Hematopoietic multipotent progenitor cell treated with erythropoietin and hydrocortisone succinate and interleukin-3 and kit ligand, for 8 days (in vitro differentiated cells): ENCODE measurements at regions not wholly inside any gene's neighbourhood (a gene's known extent, or its start where the extent isn't known, plus 50 kb on each side); places are given as distances from the start of the nearest gene placed in this dataset.

Experiments used
- DNase-seq: peaks from one replicate; pipeline ENCODE4 v3.0.0-alpha.2; 2015

GRCh38 chr7:20952916-20953315 lies 166.2 kb upstream of the SP8 start:
- no peak for DNase-seq

GRCh38 chr7:20954711-20955619 lies 168.3 kb upstream of the SP8 start:
- DNase-seq = no peak

DNA sequence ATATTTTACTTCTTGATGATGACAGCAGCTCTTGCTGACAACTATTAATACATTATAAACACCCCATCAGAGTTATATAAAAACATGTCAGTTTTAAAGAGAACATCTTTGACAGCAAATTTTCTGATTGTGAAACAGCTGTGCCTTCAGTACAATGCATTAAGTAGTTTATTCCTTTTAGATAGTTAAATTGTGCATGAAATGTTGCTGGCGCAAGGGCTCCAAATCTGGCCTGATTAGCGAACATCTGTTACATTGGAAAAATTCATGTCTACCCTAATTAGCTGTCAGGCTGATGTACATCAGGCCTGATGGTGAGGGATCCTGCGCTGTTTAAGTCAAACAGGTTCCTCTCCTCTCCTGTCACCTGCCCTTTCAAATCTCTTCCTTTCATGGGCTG lies 171.9 kb upstream of the SP8 start:
- no peak for DNase-seq

- DNase-seq = no peak
These were observed 172.6 kb upstream of the SP8 start for GRCh38 chr7:20959281-20959680.

DNA sequence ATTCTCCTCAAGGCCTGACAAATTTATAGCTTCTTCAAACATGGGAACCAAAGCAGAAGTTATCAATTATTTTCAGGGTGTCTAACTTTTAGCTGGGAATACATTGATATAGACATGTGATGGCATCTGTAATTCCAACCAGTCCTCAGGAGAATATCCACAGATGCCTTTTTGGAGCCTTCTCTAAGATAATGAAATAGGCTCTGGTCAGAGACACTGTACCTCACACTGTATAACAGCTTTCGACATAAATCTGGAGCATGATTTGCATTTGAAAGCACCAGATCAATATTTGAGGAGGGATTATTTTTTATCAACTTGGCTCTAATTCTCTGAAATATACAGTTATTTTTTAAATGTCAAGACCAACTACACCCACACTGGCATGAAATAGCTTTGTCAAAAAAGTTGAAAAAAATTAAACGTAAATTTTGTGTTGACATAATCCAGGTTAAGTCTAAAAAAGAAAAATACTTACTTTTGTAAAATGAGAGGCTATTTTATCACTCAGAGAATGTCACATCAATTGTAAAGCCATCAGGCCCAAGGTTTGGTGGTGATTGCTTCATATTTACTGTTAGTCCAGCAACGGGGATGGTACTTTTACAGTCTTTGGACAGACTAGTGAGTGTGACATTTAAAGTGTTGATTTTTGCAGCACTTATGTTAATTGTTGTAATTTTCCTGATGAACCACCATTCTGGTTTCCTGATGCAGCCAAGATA lies 177.0 kb upstream of the SP8 start:
- DNase-seq = no peak

GRCh38 chr7:20964281-20964918 lies 177.7 kb upstream of the SP8 start:
- DNase-seq = no peak

- no peak for DNase-seq
These were observed 184.5 kb upstream of the SP8 start for GRCh38 chr7:20971219-20971618.

- no peak for DNase-seq
These were observed 193.5 kb upstream of the SP8 start for GRCh38 chr7:20980232-20980631.

DNA sequence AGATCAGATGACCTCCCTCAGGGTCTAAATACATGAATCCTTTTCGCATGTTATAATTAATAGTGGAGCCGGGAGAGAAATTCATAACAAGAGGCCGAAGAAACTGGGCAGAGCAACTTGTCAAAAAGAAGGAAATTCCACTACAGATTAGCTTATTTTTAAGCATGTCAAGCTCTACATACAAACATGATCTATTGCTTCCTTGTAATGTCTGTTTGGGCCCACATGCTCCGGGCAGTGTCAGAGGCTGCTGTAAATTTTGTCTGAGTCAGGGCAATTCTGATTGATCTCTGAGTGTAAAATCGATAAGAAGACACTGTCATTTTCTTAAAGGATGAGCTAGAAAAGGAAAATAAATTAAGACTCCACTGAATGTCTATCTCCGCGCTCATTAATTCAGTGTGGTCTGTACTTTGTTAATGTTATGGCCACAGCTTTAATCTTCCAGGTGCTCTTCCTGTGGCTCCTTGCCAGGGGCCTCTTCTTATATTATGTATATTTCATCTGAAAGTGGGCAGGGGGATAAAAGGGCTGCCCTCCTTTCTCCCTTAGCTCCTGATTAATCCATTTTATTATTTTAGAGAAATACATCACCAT lies 194.1 kb upstream of the SP8 start:
- no peak for DNase-seq

DNA sequence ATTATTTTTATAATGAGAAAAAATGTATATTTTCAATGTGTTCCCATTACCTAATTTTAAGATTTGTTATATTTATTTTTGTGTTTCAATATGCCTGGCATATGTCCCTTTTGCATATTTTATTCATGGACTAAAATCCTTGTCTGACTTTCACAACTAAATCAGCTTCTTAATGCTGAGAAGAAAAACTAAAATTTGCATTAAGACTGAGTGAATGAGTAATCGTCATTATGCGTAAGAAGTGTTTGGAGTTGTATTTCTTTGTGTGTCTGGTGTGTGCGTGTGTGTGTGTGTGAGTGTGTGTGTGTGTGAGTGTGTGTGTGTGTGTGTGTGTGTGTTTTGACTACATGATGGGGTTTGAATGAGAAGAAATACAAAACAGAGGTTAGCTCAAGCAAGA lies 201.7 kb upstream of the SP8 start:
- no peak for DNase-seq

- DNase-seq = no peak
These were observed 204.9 kb upstream of the SP8 start for GRCh38 chr7:20991544-20991943.

DNA sequence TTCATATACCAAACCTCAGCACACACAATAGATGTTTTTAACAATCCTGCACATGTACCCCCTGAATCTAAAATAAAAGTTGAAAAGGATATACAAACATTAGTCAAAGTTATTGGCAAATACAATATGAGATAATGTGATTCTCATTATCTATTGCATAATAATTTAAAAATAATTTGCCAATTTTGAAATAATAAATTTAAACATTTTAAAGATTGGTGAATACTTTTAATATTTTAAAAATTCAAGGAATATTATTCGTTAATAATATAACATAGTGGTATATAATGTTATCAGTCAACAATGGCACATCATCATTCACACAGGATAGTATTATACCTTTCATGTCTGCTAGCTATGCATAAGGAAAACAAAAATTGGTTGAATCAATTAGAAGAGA lies 207.0 kb upstream of the SP8 start:
- no peak for DNase-seq

DNA sequence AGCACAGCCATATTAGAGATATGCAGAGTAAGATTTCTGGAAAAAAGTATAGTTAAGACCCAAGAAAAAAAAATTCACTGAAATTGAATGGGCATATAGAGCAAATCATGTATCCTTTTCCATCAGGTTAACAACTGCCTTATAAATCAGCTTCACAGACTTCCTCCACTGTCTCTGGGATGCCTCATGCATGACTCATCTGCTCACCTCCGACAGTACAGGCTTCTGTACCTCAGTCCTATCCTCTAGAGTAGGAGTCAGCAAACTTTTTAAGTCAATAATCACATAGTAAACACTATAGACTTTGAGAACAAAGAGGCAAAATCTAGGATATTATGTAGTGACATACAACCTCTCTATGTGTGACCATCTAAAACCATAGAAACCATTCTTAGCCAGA lies 211.6 kb upstream of the SP8 start:
- DNase-seq = no peak

DNA sequence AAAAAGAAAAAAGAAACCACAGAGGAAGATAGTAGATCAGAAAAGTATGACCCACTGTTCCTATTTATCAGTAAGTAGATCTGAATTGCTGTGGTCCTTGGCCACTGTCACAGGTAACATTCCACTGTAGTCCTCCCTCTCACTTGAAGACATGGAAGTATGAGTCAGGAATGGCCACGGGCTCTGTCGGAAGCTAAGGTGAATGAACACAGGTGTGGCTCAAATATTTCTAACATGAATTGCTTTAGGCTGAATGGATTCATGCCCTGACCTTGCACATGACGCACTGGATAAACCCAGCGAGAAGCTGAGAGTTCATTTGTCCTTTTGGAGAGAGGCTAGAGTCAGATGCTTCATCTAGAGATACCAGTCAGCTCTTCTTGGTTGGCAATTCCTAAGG lies 224.5 kb upstream of the SP8 start:
- no peak for DNase-seq

DNA sequence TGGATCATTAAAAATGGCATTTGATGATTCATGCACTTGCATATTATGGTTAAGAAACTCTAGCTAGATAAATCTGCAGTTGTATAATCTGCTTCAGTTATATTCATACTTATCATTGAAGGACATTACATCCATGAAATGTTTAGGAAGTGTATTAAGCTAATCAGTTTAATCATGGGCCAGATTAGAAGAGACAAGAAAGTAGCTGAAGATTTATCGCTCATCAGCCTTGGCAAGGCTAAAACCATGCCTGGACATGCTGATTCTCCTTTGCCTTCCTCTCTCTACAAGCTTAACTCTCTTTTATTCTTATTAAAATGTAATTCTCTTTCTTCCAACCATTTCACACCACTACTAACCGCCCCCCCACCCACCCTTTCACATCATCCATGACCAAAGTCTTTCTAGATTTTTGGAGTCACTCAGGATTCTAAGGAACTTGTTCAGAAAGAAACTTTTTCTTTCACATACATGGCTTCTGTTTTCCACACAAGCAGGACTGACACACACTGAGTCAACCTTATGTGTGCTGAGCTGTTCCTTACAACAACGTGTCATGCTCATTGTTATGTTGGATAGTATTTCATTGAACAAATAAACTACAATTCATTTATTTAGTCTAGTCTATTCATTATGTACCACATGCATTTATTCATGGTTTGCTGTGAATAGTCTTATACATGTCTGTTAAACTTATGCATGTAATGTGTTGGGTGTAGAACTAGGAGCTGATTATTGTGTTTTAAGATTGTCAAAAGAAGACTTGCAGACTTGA lies 227.3 kb upstream of the SP8 start:
- DNase-seq = no peak

- no peak for DNase-seq
These were observed 234.0 kb upstream of the SP8 start for GRCh38 chr7:21020667-21021066.

DNA sequence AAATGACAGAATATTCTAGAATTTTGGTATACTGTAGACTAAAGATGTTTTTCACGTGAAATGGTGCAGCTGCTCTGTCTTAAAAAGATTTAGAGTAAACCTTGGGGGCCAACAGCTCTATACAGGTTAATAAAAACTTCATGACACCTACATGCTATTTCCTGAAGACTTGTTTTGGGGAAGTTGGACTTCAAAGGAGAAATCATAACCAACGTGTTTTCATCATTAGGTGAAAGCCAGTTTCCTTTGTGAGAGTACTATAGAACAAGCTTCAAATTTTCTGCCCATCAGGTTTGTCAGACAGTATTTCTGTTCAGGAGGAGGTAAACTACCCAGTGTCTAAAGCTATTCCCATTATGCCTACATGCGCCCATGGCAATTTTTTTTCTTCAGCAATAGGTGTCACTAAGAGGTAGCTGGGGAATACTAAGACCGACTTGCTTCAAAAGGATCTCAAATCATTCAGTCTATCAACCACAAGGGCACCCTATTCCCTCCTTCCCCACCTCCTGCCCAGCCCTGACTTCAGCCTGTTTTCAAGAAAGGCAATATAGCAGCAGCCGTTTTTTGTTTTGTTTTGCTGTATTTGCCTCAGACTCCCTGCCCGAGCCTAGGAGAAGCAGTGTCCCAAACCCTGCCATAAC lies 237.3 kb upstream of the SP8 start:
- DNase-seq = no peak

- no peak for DNase-seq
These were observed 237.8 kb upstream of the SP8 start for GRCh38 chr7:21024485-21024867.

- DNase-seq = no peak
These were observed 241.5 kb upstream of the SP8 start for GRCh38 chr7:21028186-21028585.

DNA sequence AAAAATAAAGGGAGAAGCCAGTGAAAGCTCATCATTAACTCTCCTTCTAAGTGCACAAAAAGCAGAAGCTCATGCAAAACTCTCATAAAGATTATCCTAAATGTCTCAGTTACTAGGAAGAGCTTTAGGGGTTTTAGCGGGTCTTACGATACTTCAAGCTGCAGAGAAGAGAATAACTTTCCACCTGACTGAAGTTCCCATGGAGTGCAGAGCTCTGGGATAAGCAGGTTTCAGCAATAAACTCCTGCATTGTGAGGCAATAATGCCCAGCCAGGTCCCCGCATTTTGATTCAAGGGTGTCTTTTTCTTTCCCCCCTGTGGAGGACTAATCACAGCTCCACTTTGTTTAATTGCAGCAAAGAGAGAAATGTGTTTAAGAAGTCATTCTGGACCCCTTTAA lies 241.9 kb upstream of the SP8 start:
- DNase-seq = no peak

DNA sequence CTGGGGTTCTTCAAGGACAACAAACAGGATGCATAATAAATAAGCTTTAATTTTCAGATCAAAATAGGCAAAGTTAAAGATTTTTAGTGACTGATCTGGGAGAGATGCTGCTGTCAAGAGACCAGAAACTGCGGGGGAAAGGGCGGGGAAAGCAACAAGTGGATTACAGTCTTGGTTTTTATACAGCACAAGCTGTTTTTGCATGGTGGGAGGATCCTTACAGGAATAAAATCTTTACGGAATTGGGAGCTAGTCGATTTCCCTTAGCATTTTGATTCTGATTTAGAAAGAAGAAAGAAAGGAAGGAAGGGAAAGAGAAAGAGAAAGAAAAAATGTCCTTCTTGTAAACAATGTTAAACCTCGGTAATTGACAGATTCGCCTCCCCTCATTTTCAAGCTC lies 242.3 kb upstream of the SP8 start:
- no peak for DNase-seq

DNA sequence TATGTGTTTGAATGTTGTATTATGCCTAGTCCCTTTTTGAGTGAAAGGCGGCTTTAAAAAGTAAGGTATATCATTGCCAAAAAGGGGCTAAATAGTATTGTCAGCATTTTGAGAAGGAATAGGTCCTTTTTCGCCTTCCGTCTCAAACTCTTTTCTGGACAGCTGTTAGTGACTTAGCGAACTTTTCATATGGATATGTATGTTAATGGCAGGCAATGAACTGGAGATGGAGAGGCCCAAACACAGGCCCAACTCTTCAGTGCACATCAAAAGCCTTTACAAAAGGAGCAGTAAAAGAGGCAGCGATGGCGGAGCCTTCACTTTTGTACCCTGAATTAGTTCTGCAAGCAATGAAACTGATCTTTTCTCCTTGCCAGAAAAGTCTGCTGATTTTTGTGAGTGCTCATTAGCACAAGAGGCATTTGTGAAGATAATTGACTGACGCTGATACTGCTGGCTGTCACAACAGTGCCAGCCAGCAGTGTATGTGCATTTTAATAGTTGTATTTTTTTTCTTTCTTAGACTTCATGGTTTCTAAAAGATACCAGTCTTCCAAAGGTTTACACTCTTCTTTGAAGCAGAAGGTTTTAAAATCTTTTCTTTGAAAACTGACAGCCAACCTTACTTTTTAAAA lies 243.7 kb upstream of the SP8 start:
- no peak for DNase-seq
